GM19099 (cell line): ENCODE measurements at regions not wholly inside any gene's neighbourhood (a gene's known extent, or its start where the extent isn't known, plus 50 kb on each side); places are given as distances from the start of the nearest gene placed in this dataset.

Experiments used
- POLR2A ChIP-seq: IDR thresholded peaks from 3 replicates; pipeline ENCODE4 v1.6.1; 2011; ENCODE audit warnings: low read depth; ENCODE audit not compliant: insufficient read length; ENCODE audit errors: extremely low read depth

DNA sequence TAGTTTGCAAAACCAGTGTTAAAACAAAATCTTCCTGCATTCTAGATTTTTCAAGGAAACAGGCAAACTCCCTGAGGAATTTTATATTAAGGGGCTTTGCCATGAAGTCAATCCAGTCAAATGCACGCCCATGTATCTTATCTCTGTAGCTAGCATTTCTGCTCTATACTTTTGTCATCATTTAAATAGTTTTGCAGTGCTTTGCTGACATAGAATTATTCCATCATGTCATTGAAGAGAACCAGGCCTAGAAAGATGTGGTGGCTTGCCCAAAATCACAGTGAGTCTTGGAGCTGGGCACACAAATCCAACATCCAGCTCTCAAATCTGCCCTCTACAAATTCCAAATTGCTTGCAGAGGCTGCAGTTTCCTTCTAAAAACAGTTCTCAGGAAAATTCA, 66.7 kb upstream of the LNX1 start:
- TF ChIP-seq POLR2A, result no peak

DNA sequence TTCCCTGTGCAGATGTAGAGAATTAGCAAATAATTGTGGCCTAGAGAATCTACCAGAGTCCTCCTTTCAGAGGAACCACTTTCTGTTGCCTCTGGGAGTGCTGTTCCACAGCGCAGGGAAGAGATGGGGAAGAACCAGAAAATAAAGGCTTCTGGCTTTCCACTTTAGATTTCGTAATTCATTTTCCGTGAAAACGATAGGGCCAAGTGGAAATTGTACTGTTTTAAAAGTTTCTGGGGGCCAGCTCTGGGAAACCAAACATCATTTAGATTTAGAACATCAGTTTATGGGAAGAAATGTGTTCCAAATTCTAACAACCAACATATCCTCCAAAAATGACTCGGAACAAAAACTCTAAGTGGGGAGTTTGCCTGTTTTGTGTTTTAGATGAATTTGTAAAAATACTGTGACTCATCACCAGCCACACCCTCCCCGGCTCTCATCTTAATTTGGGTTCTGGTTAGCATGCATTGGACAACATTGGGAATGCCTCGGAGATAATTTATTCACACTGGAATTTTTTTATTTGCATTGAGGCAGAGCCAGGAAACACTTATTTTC, 65.2 kb upstream of the LNX1 start:
- TF ChIP-seq POLR2A, result no peak

DNA sequence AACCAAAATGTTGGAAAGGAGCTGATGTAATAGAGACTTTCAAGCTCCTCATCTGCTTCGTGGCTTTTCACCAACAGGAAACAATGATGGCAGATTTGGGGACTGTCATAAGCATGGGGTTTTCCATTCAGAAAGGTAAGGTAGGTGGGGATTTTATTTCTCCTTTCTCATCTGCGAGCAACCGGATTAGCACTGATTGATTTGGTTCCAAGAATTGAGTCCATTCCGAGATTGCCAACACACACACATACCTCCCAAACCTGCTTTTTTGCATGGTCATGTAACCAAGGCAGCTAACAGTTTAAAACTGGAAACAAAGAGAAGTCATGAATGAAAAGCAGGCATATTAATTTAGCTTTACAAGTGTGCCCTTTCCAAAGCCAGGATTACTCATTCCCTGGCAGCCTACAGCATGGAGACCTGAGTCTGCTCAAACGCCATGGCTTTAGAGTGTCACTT, 63.0 kb upstream of the LNX1 start:
- TF ChIP-seq POLR2A, result no peak

DNA sequence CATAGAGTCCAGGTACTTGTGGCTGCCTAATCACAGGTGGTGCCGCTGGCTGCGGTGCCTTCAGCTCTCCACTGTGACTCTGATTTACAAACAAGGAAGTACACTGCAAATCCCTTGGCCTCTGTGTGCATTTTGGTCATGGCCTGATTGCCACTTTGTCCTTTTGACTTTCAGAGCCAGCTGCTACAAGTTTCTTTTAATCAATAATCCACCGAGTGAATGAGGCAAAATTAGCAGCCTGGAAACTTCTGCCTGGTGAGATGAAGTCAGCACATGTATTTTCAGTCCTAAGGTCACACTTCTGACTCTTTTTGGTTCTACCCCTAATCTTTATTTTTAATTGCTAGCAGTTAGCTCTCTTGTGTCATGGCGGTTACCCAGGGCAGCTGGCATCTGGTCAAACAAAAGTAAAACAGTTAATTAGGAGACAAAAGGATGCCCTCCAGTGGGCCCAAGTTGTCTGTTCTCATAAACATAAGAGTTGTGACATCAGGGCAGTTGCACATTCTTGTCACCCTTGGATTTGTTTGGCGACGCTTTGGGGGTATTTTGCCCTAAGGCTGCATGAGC, 62.3 kb upstream of the LNX1 start:
- no peak for TF ChIP-seq POLR2A

DNA sequence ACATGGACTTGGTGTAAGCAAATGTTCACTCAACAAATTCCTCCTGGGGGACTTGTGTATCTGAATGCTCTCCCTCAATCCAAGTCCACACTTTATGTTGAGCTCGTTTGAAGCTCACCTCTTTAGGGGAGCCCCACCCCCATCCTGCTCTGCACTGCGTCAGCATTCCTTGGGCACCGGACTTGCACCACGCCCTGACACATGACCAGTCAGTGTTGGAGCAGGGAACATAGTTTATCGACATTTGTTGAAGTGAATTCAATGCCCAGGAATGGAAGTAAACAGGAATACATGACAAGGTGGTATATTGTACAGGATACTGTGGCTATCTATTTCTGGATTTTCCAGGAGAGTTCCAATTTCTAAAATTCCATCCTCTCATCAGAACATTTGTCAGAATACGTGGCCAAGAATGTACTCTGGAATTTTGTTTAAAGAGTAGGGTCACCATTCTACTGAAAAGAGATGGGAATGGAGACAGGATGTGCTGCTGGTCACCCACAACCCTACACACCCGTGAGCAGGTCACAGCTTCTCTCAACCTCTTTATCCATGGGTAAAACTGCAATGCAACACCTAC, 60.0 kb upstream of the LNX1 start:
- TF ChIP-seq POLR2A, result no peak

DNA sequence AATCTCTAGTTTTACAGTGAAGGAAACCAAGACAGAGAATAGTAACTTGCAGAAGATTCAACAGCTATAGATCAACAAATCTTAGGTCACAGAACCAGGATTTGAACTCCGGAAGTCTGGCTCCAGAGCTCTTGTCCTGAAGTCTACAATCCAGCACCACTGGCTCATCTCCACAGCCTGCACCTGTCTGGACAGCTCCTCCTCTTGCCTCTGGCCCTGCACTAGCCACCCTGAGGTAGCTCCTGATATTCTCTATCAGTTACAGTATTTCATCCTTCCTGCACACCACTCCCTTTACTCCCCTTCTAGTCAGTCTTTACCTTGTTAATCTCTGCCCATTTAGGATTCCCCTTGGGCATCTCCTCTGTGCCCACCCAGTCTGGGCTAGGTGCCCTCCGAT, 58.1 kb upstream of the LNX1 start:
- TF ChIP-seq POLR2A, result no peak

DNA sequence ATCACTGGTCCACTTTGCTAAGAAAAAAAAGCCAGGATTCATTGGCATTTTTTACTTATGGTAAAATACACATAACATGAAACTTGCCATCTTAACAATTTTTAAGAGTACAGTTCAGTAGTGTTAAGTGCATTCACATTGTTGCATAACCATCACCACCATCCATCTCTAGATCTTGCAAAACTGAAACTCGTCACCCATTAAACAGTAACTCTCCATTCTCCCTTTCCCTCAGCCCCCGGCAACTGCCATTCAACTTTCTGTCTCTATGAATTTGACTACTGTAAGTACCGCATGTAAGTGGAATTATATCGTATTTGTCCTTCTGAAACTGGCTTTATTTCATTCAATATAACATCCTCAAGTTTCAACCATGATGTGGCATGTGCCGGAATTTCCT, 56.3 kb upstream of the LNX1 start:
- TF ChIP-seq POLR2A, result no peak

DNA sequence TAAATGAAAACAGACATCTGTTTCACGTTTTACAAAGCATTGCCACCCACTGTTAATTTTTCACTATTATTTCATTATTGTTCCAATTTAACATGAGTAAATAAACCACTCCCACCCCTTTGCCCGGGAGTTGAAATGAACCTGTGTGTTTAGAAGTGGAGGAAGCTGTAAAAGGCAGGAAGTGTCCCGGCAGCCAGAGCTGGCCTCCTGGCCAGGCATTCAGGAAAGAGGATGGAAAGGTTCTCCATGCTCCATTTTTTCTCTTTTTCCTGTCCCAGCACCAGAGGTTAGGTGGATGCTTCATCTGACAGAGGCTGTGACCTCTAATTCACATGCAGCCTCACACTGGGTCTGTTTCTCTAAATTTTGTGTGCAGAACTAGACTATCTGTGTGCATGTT, 55.5 kb upstream of the LNX1 start:
- no peak for TF ChIP-seq POLR2A

DNA sequence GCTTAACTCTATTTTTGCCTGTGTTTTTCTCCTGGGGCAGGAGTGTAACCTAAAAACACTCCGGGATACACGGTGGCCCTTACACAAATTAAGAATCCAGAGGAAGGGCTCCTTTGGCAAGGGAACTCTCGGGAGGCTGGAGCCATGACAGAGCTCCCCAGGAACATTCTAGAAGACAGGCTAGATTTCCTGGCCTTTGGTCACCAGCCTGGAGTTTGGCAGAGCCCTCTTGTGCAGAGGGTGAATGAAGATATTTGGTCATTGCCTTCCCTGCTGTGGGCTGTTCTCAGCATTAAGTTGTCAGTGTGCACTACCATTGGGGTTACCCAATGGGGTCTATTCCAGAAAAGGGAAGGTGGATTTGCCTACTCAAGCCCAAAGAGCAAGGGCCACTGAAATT, 53.8 kb upstream of the LNX1 start:
- no peak for TF ChIP-seq POLR2A

DNA sequence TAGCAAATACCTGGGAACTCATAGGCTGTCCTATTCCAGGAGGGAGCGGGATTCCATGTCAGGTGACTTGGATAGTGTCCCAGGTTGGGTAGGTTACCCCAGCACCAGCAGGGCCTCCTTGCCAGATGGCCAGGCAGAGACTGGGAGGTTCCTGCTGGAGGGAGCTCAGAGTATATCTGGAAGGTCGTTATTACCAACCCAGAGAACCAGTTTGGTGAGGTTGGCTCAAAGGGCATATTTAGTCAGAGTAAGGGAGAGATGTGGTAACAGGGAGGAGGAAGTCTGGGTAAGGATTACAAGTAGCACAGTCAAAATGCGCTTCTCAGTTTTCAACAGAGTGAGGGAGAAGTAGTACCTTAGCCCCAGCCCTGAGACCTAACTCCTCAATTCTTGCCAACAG, 53.3 kb upstream of the LNX1 start:
- no peak for TF ChIP-seq POLR2A
